ENCODE measurements at regions not wholly inside any gene's neighbourhood (a gene's known extent, or its start where the extent isn't known, plus 50 kb on each side); places are given as distances from the start of the nearest gene placed in this dataset.
"Not testable (repeated sequence)": the region's sequence is repeated elsewhere in the genome, so short reads cannot be mapped to it uniquely, and the experiment has no call there.

GRCh38 chr2:10230921-10231320 is 71.8 kb upstream of the HPCAL1 start:
- not testable (repeated sequence) for TF ChIP-seq ZNF8 (CRISPR knock-in tag; IDR thresholded peaks at IDR 0.05); OSR1 (CRISPR knock-in tag; IDR thresholded peaks at IDR 0.05); CSRNP3 (CRISPR knock-in tag; IDR thresholded peaks at IDR 0.05); SNAI2 (CRISPR knock-in tag; IDR thresholded peaks at IDR 0.05); ZFP3 (CRISPR knock-in tag; IDR thresholded peaks at IDR 0.05); ZFP30 (CRISPR knock-in tag; IDR thresholded peaks at IDR 0.05); ARNTL (CRISPR knock-in tag; IDR thresholded peaks at IDR 0.05; ENCODE audit: borderline replicate concordance, low read depth); POU6F1 (CRISPR knock-in tag; IDR thresholded peaks at IDR 0.05; ENCODE audit: borderline replicate concordance, low read depth); PATZ1 (CRISPR knock-in tag; IDR thresholded peaks at IDR 0.05; ENCODE audit: borderline replicate concordance); RARB (CRISPR knock-in tag; IDR thresholded peaks at IDR 0.05); PPARA (CRISPR knock-in tag; IDR thresholded peaks at IDR 0.05; ENCODE audit: borderline replicate concordance); CREB5 (CRISPR knock-in tag; IDR thresholded peaks at IDR 0.05; ENCODE audit: low read depth)

Data from SK-N-SH treated with all-trans-retinoic acid at 6 μM for 48 hours (cell line).